ENCODE measurements at regions not wholly inside any gene's neighbourhood (a gene's known extent, or its start where the extent isn't known, plus 50 kb on each side); places are given as distances from the start of the nearest gene placed in this dataset.
"Not testable (repeated sequence)": the region's sequence is repeated elsewhere in the genome, so short reads cannot be mapped to it uniquely, and the experiment has no call there.

- not testable (repeated sequence) for DNase-seq
Measured at GRCh38 chr10:95137990-95138625, 55.9 kb upstream of the ACSM6 start.

GRCh38 chr10:95134490-95134889 is 59.5 kb upstream of the ACSM6 start:
- no peak for DNase-seq

GRCh38 chr10:95133997-95134396 is 60.0 kb upstream of the ACSM6 start:
- DNase-seq = no peak

DNA sequence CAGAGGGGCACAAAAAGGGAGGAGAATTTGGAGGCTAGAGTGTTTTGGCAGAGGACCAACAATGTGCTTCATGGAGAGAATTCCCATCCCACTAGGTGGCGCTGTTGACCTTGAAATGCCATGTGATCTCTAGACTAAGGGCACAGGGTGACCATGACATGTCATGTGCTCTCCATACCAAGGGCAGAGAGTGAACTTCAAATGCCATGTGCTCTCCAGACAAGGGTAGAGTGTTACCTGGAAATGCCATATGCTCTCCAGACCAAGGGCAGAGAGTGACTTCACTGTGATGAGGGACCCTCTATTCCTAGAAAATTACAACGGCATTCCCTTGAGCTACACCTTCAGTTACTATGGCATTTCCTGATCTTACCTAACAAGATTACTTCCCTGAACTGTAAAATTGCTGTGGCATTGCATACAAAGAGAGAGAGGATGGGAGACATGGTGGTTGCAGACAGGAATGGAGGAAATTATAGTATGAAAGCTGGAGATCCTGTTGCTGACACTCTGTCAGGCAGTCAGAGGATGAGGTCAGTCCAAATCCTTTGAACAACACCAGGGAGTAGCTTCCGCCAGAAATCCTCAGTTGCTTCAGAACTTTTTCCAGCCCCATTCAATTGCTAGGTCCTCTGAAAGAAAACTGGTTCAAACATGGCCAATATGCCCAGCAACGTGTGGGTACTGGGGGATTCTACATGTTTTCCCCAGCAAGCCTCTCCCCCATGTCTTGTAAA is 60.9 kb upstream of the ACSM6 start:
- DNase-seq = peak; percentile 53

DNA sequence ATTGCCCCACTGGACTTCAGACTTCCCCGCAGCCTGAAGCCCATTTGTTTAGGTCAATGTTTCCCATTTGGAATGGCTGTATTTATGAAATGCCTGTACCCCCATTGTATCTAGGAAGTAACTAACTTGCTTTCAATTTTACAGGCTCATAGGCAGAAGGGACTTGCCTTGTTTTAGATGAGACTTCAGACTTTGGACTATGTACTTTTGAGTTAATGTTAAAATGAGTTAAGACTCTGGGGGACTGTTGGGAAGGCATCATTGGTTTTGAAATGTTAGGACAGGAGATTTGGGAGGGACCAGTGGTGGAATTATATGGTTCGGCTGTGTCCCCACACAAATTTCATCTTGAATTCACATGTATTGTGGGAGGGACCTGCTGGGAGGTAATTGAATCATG is 61.1 kb upstream of the CYP2C8 start:
- DNase-seq = not testable (repeated sequence)

- no peak for DNase-seq
Measured at GRCh38 chr10:95125582-95125981, 56.3 kb upstream of the CYP2C8 start.

- DNase-seq = no peak
Measured at GRCh38 chr10:95122736-95123135, 53.4 kb upstream of the CYP2C8 start.

DNA sequence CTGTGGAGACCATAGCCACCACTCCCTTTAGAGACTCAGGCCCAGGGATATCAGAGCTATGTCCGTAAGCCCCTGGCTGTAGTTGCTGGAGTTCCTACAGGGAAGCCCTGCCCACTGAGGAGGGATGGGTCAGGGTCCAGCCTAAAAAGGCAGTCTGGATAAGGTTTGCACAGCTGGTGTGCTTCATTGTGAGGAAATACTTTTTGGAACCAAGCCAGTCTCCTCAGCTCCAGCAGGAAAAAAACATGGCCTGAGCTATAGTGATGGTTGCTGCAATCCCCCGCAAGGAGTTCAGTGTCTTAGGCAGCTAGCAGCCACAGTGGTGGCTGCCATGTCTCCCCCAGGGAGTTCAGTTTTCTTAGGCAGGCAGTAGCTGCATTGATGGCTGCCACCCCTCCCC is 52.6 kb upstream of the CYP2C8 start:
- DNase-seq = no peak
